Smooth muscle cell (in vitro differentiated cells): ENCODE measurements at regions not wholly inside any gene's neighbourhood (a gene's known extent, or its start where the extent isn't known, plus 50 kb on each side); places are given as distances from the start of the nearest gene placed in this dataset.

Experiments used
- DNase-seq: peaks from one replicate; lab custom pipeline; 2025; ENCODE audit not compliant: unreplicated experiment; lab: John Stamatoyannopoulos, UW
- H2AFZ ChIP-seq: fragments of 200-600 bp; sonication (generic); 2 replicates; pipeline ENCODE4 v1.6.0; 2016; ENCODE audit warnings: antibody characterized with exemption, low read depth, mild to moderate bottlenecking
- H3F3A ChIP-seq: fragments of 200-600 bp; sonication (generic); 2 replicates; pipeline ENCODE4 v1.6.0; 2017; ENCODE audit warnings: antibody characterized with exemption, low read depth
- H3K27ac ChIP-seq: fragments of 200-600 bp; sonication (generic); 2 replicates; pipeline ENCODE4 v1.5.1; 2016; ENCODE audit warnings: low read depth, mild to moderate bottlenecking
- H3K27me3 ChIP-seq: fragments of 200-600 bp; sonication (generic); 2 replicates; pipeline ENCODE4 v1.6.1; 2016; ENCODE audit warnings: low read depth, mild to moderate bottlenecking
- H3K36me3 ChIP-seq: fragments of 200-600 bp; sonication (generic); 2 replicates; pipeline ENCODE4 v1.5.1; 2016; ENCODE audit warnings: low read depth
- H3K4me1 ChIP-seq: fragments of 200-600 bp; sonication (generic); 2 replicates; pipeline ENCODE4 v1.5.1; 2016; ENCODE audit warnings: low read depth
- H3K4me2 ChIP-seq: fragments of 200-600 bp; sonication (generic); 2 replicates; pipeline ENCODE4 v1.6.0; 2016; ENCODE audit warnings: mild to moderate bottlenecking
- H3K4me3 ChIP-seq: fragments of 200-600 bp; sonication (generic); 2 replicates; pipeline ENCODE4 v1.5.1; 2016; ENCODE audit warnings: mild to moderate bottlenecking
- H3K79me2 ChIP-seq: fragments of 200-600 bp; sonication (generic); 2 replicates; pipeline ENCODE4 v1.6.0; 2016; ENCODE audit warnings: low read depth, mild to moderate bottlenecking
- H3K9ac ChIP-seq: fragments of 200-600 bp; sonication (generic); 2 replicates; pipeline ENCODE4 v1.6.0; 2016; ENCODE audit warnings: low read depth
- H3K9me3 ChIP-seq: fragments of 200-600 bp; sonication (generic); replicated peaks from 2 replicates; pipeline ENCODE4 v1.5.1; 2016; ENCODE audit warnings: low read depth
- H4K20me1 ChIP-seq: fragments of 200-600 bp; sonication (generic); 2 replicates; pipeline ENCODE4 v1.6.0; 2016; ENCODE audit warnings: low read depth
- CTCF ChIP-seq: fragments of 200-600 bp; sonication (generic); IDR thresholded peaks from 2 replicates; pipeline ENCODE4 v1.5.1; 2017; ENCODE audit warnings: borderline replicate concordance, mild to moderate bottlenecking, antibody characterized with exemption; ENCODE audit not compliant: insufficient read depth, poor library complexity, severe bottlenecking
- WGBS: methylation state at CpG from one replicate; pipeline ENCODE4 v1.1.7; 2016; ENCODE audit warnings: low lambda C conversion rate; 5-methylcytosine and 5-hydroxymethylcytosine counted together

GRCh38 chr2:22932288-22932687 lies 452.7 kb upstream of the KLHL29 start:
- no peaks in the 10 kb centered on the region for H4K20me1 ChIP-seq
- no peak overlapping the region for H3K9ac ChIP-seq
- DNase-seq = no peak
- H3K9me3 ChIP-seq = no peaks in the 10 kb centered on the region
- H3K79me2 ChIP-seq = no peaks in the 10 kb centered on the region
- H3K27ac ChIP-seq = no peak overlapping the region
- no peaks in the 10 kb centered on the region for H3K4me1 ChIP-seq
- 86% methylated on average over 3 of the region's 3 CpGs for WGBS
- TF ChIP-seq CTCF = no peak
- no peaks in the 10 kb centered on the region for H3K27me3 ChIP-seq
- H3K4me3 ChIP-seq = no peak overlapping the region
- H3F3A ChIP-seq = no peaks in the 10 kb centered on the region
- H2AFZ ChIP-seq = no peak overlapping the region
- no peaks in the 10 kb centered on the region for H3K36me3 ChIP-seq
- H3K4me2 ChIP-seq = no peak overlapping the region

GRCh38 chr2:22934747-22935146 lies 450.2 kb upstream of the KLHL29 start:
- 82% methylated on average over 1 of the region's 1 CpG for WGBS
- no peaks in the 10 kb centered on the region for H3K9me3 ChIP-seq
- H3K27ac ChIP-seq = no peak overlapping the region
- H2AFZ ChIP-seq = no peak overlapping the region
- H3F3A ChIP-seq = no peaks in the 10 kb centered on the region
- H3K9ac ChIP-seq = no peak overlapping the region
- no peaks in the 10 kb centered on the region for H4K20me1 ChIP-seq
- H3K4me3 ChIP-seq = no peak overlapping the region
- DNase-seq = no peak
- no peaks in the 10 kb centered on the region for H3K36me3 ChIP-seq
- H3K4me2 ChIP-seq = no peak overlapping the region
- TF ChIP-seq CTCF = no peak
- no peaks in the 10 kb centered on the region for H3K4me1 ChIP-seq
- H3K27me3 ChIP-seq = no peaks in the 10 kb centered on the region
- no peaks in the 10 kb centered on the region for H3K79me2 ChIP-seq

GRCh38 chr2:22942441-22942840 lies 442.5 kb upstream of the KLHL29 start:
- DNase-seq = no peak
- WGBS = 78% methylated on average over 7 of the region's 7 CpGs
- TF ChIP-seq CTCF = no peak
- H3K36me3 ChIP-seq = no peaks in the 10 kb centered on the region
- no peaks in the 10 kb centered on the region for H3K9me3 ChIP-seq
- no peak overlapping the region for H3K9ac ChIP-seq
- no peak overlapping the region for H2AFZ ChIP-seq
- H3K79me2 ChIP-seq = no peaks in the 10 kb centered on the region
- H3K4me1 ChIP-seq = no peaks in the 10 kb centered on the region
- H3F3A ChIP-seq = no peaks in the 10 kb centered on the region
- no peak overlapping the region for H3K4me2 ChIP-seq
- no peak overlapping the region for H3K27ac ChIP-seq
- H3K27me3 ChIP-seq = no peaks in the 10 kb centered on the region
- no peak overlapping the region for H3K4me3 ChIP-seq
- no peaks in the 10 kb centered on the region for H4K20me1 ChIP-seq

- H2AFZ ChIP-seq = no peak overlapping the region
- WGBS = 97% methylated on average over 7 of the region's 7 CpGs
- no peak for TF ChIP-seq CTCF
Observed at GRCh38 chr2:22944143-22944542, 440.8 kb upstream of the KLHL29 start.

More at GRCh38 chr2:22944143-22944542, 440.8 kb upstream of the KLHL29 start:
- no peak for DNase-seq
- Histone ChIP-seq H3K4me3 (no peak overlapping the region), H3K27ac (no peak overlapping the region), H3F3A (no peaks in the 10 kb centered on the region), H3K4me2 (no peak overlapping the region), H4K20me1 (no peaks in the 10 kb centered on the region), H3K79me2 (no peaks in the 10 kb centered on the region), H3K9ac (no peak overlapping the region), H3K4me1 (no peaks in the 10 kb centered on the region), H3K36me3 (no peaks in the 10 kb centered on the region), H3K9me3 (no peaks in the 10 kb centered on the region), H3K27me3 (no peaks in the 10 kb centered on the region)
